Rectal smooth muscle tissue (tissue), 1 donor: ENCODE measurements at regions not wholly inside any gene's neighbourhood (a gene's known extent, or its start where the extent isn't known, plus 50 kb on each side); places are given as distances from the start of the nearest gene placed in this dataset.

Source experiments
- H3K27ac ChIP-seq: one replicate; pipeline ENCODE4 v1.7.0; 2013; ENCODE audit warnings: low read depth, low read length, inconsistent platforms
- H3K27me3 ChIP-seq: one replicate; pipeline ENCODE4 v1.7.0; 2013; ENCODE audit warnings: low read length; ENCODE audit not compliant: control insufficient read depth, insufficient read depth
- H3K36me3 ChIP-seq: one replicate; pipeline ENCODE4 v1.7.0; 2013; ENCODE audit warnings: low read length; ENCODE audit not compliant: control insufficient read depth, insufficient read depth
- H3K4me1 ChIP-seq: one replicate; pipeline ENCODE4 v1.7.0; 2013; ENCODE audit warnings: low read length; ENCODE audit not compliant: control insufficient read depth, insufficient read depth
- H3K4me3 ChIP-seq: one replicate; pipeline ENCODE4 v1.7.0; 2013; ENCODE audit warnings: low read length
- H3K9ac ChIP-seq: one replicate; pipeline ENCODE4 v1.7.0; 2013; ENCODE audit warnings: low read length

DNA sequence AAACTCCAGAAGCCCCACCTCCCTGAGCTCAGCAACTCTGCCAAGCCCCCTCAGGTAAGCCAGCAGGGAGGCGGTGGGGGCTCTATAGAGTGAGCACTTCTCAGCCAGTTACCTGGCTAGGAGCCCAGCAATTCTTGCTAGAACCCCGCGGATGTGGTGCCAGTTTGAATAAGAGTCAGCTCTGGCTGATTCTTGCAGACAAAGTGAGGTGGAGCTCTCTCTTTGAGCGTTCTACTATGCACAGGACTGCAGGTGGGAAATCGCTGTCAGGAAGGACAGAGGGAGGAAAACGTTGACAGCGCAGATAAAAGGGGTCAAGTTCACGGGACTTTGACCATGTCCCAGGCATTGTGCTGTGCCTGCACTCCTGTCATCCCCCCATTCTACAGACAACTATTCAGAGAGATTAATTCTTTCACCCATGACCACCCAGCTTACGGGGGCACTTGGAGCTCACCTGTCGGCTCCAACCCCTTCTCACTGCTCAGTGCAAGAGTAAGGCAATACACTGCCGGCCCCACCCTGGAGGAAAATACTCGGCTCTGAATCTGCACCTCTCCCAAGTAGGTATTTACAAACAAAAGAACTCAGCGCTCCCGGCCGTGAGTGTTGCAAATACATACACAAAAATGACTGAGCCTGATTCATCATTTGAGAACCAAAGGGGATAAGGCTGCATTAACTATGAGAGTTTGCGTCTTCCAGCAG, 92.9 kb downstream of the ANKRD60 start:
- Histone ChIP-seq H3K27me3 (peaks cover 4% of the 10 kb centered on the region), H3K9ac (no peak overlapping the region), H3K4me3 (no peak overlapping the region), H3K36me3 (no peaks in the 10 kb centered on the region), H3K27ac (no peak overlapping the region), H3K4me1 (no peaks in the 10 kb centered on the region)

GRCh38 chr20:58133020-58133808, 95.2 kb downstream of the ANKRD60 start:
- Histone ChIP-seq H3K36me3 (no peaks in the 10 kb centered on the region), H3K27ac (no peak overlapping the region), H3K4me1 (no peaks in the 10 kb centered on the region), H3K27me3 (peaks cover 4% of the 10 kb centered on the region), H3K4me3 (no peak overlapping the region), H3K9ac (no peak overlapping the region)

GRCh38 chr20:58131551-58132142, 96.8 kb downstream of the ANKRD60 start:
- Histone ChIP-seq H3K4me1 (no peaks in the 10 kb centered on the region), H3K9ac (no peak overlapping the region), H3K36me3 (no peaks in the 10 kb centered on the region), H3K27me3 (peaks cover 4% of the 10 kb centered on the region), H3K27ac (no peak overlapping the region), H3K4me3 (no peak overlapping the region)

- Histone ChIP-seq H3K9ac (no peak overlapping the region), H3K27ac (no peak overlapping the region), H3K4me1 (no peaks in the 10 kb centered on the region), H3K36me3 (no peaks in the 10 kb centered on the region), H3K27me3 (peaks cover 4% of the 10 kb centered on the region), H3K4me3 (no peak overlapping the region)
These were observed 97.3 kb downstream of the ANKRD60 start for GRCh38 chr20:58131151-58131550.

DNA sequence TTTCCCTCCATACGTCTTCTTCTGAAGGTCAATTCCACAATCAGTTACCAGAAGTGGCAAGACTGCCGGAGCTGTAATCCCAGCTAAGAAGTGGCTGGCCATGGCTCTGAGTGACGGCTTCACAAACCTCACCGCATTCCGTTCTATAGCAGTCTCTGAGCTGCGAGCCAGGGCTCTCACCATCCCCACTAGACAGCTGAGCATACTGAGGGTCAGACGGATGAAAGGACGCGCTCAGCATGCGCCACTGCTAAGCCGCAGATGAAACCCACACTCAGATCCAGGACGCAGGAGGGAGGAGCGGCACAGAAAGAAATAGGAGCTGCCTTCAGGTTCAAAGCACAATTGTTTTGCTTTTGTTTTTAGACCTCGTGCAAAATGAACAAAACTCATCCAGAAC, 97.9 kb downstream of the ANKRD60 start:
- no peaks in the 10 kb centered on the region for H3K36me3 ChIP-seq
- H3K9ac ChIP-seq = no peak overlapping the region
- peaks cover 4% of the 10 kb centered on the region for H3K27me3 ChIP-seq
- no peaks in the 10 kb centered on the region for H3K4me1 ChIP-seq
- no peak overlapping the region for H3K4me3 ChIP-seq
- no peak overlapping the region for H3K27ac ChIP-seq

DNA sequence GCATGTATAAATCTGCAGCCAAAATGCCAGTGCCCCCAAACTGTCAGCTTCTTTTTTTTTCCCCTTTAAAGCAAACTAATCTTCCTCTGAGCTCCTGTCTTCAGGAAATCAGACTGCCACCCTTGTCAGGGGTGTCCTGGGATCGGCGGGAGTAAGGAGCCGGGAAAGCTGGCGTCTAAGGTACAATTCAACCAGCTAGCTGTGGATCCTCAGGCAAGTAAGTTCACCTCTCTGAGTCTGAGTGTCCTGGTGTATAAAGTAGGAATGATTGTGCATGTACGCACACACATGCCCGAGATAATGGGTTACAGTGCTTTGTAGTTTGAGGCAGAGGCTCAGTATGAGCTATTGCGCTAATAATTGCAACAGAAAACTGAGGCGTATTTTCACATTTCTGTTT, 98.3 kb downstream of the ANKRD60 start:
- Histone ChIP-seq H3K4me1 (no peaks in the 10 kb centered on the region), H3K36me3 (no peaks in the 10 kb centered on the region), H3K27me3 (peaks cover 4% of the 10 kb centered on the region), H3K4me3 (no peak overlapping the region), H3K27ac (no peak overlapping the region), H3K9ac (no peak overlapping the region)

- no peaks in the 10 kb centered on the region for H3K4me1 ChIP-seq
- no peak overlapping the region for H3K9ac ChIP-seq
- H3K36me3 ChIP-seq = no peaks in the 10 kb centered on the region
- H3K4me3 ChIP-seq = no peak overlapping the region
- H3K27ac ChIP-seq = no peak overlapping the region
- peaks cover 4% of the 10 kb centered on the region for H3K27me3 ChIP-seq
These were observed 98.7 kb downstream of the ANKRD60 start for GRCh38 chr20:58129721-58130151.

GRCh38 chr20:58128635-58129625, 99.5 kb downstream of the ANKRD60 start:
- Histone ChIP-seq H3K36me3 (no peaks in the 10 kb centered on the region), H3K27ac (no peak overlapping the region), H3K9ac (no peak overlapping the region), H3K4me1 (no peaks in the 10 kb centered on the region), H3K4me3 (no peak overlapping the region), H3K27me3 (peaks cover 4% of the 10 kb centered on the region)

DNA sequence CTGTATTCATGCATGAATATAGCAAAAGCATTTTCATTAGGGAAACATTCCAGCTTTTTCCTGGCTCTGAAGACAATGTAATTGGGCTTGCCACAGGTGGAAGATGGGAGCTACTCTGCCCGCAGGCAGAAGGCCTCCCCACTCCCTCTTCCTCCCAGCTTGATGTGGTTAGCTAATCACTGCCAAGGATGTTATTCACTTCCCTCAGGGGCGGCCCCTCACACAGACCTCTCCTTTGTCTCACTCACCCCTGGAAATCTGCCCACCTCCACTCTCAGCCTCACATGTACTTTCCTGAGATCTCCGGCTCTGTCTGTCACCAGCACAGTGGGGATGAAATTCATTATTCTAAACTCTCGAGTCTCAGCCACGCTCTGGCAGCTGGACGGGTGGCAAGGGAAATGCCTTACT, 100.7 kb downstream of the ANKRD60 start:
- H3K9ac ChIP-seq = no peak overlapping the region
- H3K4me1 ChIP-seq = no peaks in the 10 kb centered on the region
- no peaks in the 10 kb centered on the region for H3K36me3 ChIP-seq
- H3K4me3 ChIP-seq = no peak overlapping the region
- no peak overlapping the region for H3K27ac ChIP-seq
- H3K27me3 ChIP-seq = peaks cover 4% of the 10 kb centered on the region

- no peaks in the 10 kb centered on the region for H3K27me3 ChIP-seq
- H3K36me3 ChIP-seq = no peaks in the 10 kb centered on the region
- H3K4me3 ChIP-seq = no peak overlapping the region
- no peak overlapping the region for H3K9ac ChIP-seq
- H3K27ac ChIP-seq = no peak overlapping the region
- H3K4me1 ChIP-seq = no peaks in the 10 kb centered on the region
These were observed 102.7 kb downstream of the ANKRD60 start for GRCh38 chr20:58125726-58126125.

GRCh38 chr20:58117944-58118343, 110.5 kb downstream of the ANKRD60 start:
- Histone ChIP-seq H3K27ac (no peak overlapping the region), H3K27me3 (no peaks in the 10 kb centered on the region), H3K36me3 (no peaks in the 10 kb centered on the region), H3K9ac (no peak overlapping the region), H3K4me1 (no peaks in the 10 kb centered on the region), H3K4me3 (no peak overlapping the region)

DNA sequence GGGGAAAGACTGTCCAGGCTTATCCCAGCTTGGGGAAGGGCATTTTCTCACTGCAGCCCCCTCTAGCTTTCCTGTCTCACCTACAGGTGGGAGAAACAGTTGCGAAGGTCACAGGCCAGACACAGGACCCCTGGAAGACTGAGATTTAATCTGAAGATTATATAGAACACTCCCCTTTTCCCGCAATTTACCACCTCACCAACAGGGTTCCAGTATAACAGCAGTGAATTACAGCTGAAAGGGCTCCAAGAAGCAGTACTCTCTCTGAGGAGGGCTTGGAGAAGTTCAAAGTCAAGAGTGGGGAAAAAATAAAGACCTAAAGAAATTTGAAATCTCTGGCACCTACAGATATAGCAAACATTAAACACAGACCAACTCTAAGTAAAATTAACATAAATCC, 111.9 kb downstream of the ANKRD60 start:
- no peaks in the 10 kb centered on the region for H3K36me3 ChIP-seq
- no peak overlapping the region for H3K4me3 ChIP-seq
- no peak overlapping the region for H3K27ac ChIP-seq
- H3K4me1 ChIP-seq = no peaks in the 10 kb centered on the region
- H3K9ac ChIP-seq = no peak overlapping the region
- H3K27me3 ChIP-seq = no peaks in the 10 kb centered on the region
